SK-N-SH treated with all-trans-retinoic acid at 6 μM for 48 hours (cell line): ENCODE measurements at regions not wholly inside any gene's neighbourhood (a gene's known extent, or its start where the extent isn't known, plus 50 kb on each side); places are given as distances from the start of the nearest gene placed in this dataset.

Source experiments
- ATAC-seq: fragments of 200-7000 bp; cut with Tn5 transposase; 3 replicates; pipeline ENCODE4 v1.9.1; 2020; ENCODE audit warnings: mild to moderate bottlenecking, moderate library complexity
- ARNTL ChIP-seq: fragments of 450-650 bp; formaldehyde crosslinking; IDR thresholded peaks from 2 replicates; pipeline ENCODE4 v1.5.0; 2020; ENCODE audit warnings: low read depth, mild to moderate bottlenecking, moderate library complexity, borderline replicate concordance
- BACH2 ChIP-seq: fragments of 250-450 bp; sonication (Bioruptor Pico); IDR thresholded peaks from 2 replicates; pipeline ENCODE4 v1.9.0; 2021; ENCODE audit warnings: mild to moderate bottlenecking, borderline replicate concordance
- CREB5 ChIP-seq: fragments of 250-450 bp; sonication (Bioruptor Pico); IDR thresholded peaks from 2 replicates; pipeline ENCODE4 v1.5.1; 2020; ENCODE audit warnings: low read depth, mild to moderate bottlenecking, moderate library complexity
- CSDC2 ChIP-seq: fragments of 250-450 bp; sonication (Bioruptor Pico); IDR thresholded peaks from 2 replicates; pipeline ENCODE4 v1.5.0; 2020; ENCODE audit warnings: mild to moderate bottlenecking, moderate library complexity
- CSRNP3 ChIP-seq: fragments of 250-450 bp; sonication (Bioruptor Pico); IDR thresholded peaks from 2 replicates; pipeline ENCODE4 v1.5.1; 2021; ENCODE audit warnings: mild to moderate bottlenecking, moderate library complexity
- ESRRG ChIP-seq: fragments of 250-450 bp; sonication (Bioruptor Pico); IDR thresholded peaks from 2 replicates; pipeline ENCODE4 v1.6.1; 2021; ENCODE audit warnings: mild to moderate bottlenecking
- GLIS3 ChIP-seq: fragments of 250-450 bp; sonication (Bioruptor Pico); IDR thresholded peaks from 2 replicates; pipeline ENCODE4 v1.5.0; 2020; ENCODE audit warnings: mild to moderate bottlenecking, moderate library complexity
- ISL1 ChIP-seq: fragments of 250-450 bp; sonication (Bioruptor Pico); IDR thresholded peaks from 2 replicates; pipeline ENCODE4 v2.1.2; 2022; ENCODE audit warnings: mild to moderate bottlenecking, moderate library complexity
- OSR1 ChIP-seq: fragments of 250-450 bp; sonication (Bioruptor Pico); IDR thresholded peaks from 2 replicates; pipeline ENCODE4 v1.8.0; 2022; ENCODE audit warnings: moderate library complexity, mild to moderate bottlenecking, inconsistent platforms
- PATZ1 ChIP-seq: fragments of 250-450 bp; sonication (Bioruptor Pico); IDR thresholded peaks from 2 replicates; pipeline ENCODE4 v1.8.0; 2020; ENCODE audit warnings: mild to moderate bottlenecking, moderate library complexity, borderline replicate concordance
- PPARA ChIP-seq: fragments of 250-450 bp; sonication (Bioruptor Pico); IDR thresholded peaks from 2 replicates; pipeline ENCODE4 v1.5.0; 2020; ENCODE audit warnings: mild to moderate bottlenecking, borderline replicate concordance
- RARB ChIP-seq: fragments of 250-450 bp; sonication (Bioruptor Pico); IDR thresholded peaks from 2 replicates; pipeline ENCODE4 v1.8.0; 2021; ENCODE audit warnings: mild to moderate bottlenecking, moderate library complexity
- SNAI2 ChIP-seq: fragments of 250-450 bp; sonication (Bioruptor Pico); IDR thresholded peaks from 2 replicates; pipeline ENCODE4 v1.5.0; 2020; ENCODE audit warnings: mild to moderate bottlenecking, moderate library complexity
- TCF4 ChIP-seq: fragments of 250-450 bp; sonication (Bioruptor Pico); IDR thresholded peaks from 2 replicates; pipeline ENCODE4 v1.8.0; 2021; ENCODE audit warnings: mild to moderate bottlenecking, moderate library complexity, borderline replicate concordance
- TOX ChIP-seq: fragments of 250-450 bp; sonication (Bioruptor Pico); IDR thresholded peaks from 2 replicates; pipeline ENCODE4 v1.8.0; 2021; ENCODE audit warnings: mild to moderate bottlenecking, moderate library complexity, borderline replicate concordance
- TSHZ2 ChIP-seq: fragments of 250-450 bp; sonication (Bioruptor Pico); IDR thresholded peaks from 2 replicates; pipeline ENCODE4 v1.5.0; 2020; ENCODE audit warnings: mild to moderate bottlenecking, moderate library complexity
- ZC3H10 ChIP-seq: fragments of 250-450 bp; sonication (Bioruptor Pico); IDR thresholded peaks from 2 replicates; pipeline ENCODE4 v1.5.1; 2021; ENCODE audit warnings: mild to moderate bottlenecking, moderate library complexity
- ZFP3 ChIP-seq: fragments of 250-450 bp; sonication (Bioruptor Pico); IDR thresholded peaks from 2 replicates; pipeline ENCODE4 v1.5.0; 2020; ENCODE audit warnings: mild to moderate bottlenecking, moderate library complexity
- ZFP30 ChIP-seq: fragments of 450-650 bp; formaldehyde crosslinking; IDR thresholded peaks from 2 replicates; pipeline ENCODE4 v1.5.0; 2022; ENCODE audit warnings: mild to moderate bottlenecking, moderate library complexity
- ZNF565 ChIP-seq: fragments of 450-650 bp; formaldehyde crosslinking; conservative IDR thresholded peaks from 2 replicates; pipeline ENCODE4 v1.5.0; 2020; ENCODE audit warnings: low read depth, mild to moderate bottlenecking, moderate library complexity
- ZNF70 ChIP-seq: fragments of 450-650 bp; formaldehyde crosslinking; IDR thresholded peaks from 2 replicates; pipeline ENCODE4 v1.5.0; 2020; ENCODE audit warnings: mild to moderate bottlenecking, moderate library complexity
- ZNF8 ChIP-seq: fragments of 450-650 bp; formaldehyde crosslinking; IDR thresholded peaks from 2 replicates; pipeline ENCODE4 v1.5.0; 2020; ENCODE audit warnings: mild to moderate bottlenecking, moderate library complexity

- TF ChIP-seq CSRNP3 = no peak
- no peak for TF ChIP-seq ZNF8 (CRISPR knock-in tag)
- no peak for TF ChIP-seq ISL1 (CRISPR knock-in tag)
- TF ChIP-seq TCF4 (CRISPR knock-in tag) = no peak
- no peak for TF ChIP-seq ARNTL (CRISPR knock-in tag)
- no peak for TF ChIP-seq CSDC2 (CRISPR knock-in tag)
- no peak for TF ChIP-seq ZNF565
- no peak for TF ChIP-seq TSHZ2 (CRISPR knock-in tag)
- no peak for TF ChIP-seq TOX (CRISPR knock-in tag)
- TF ChIP-seq OSR1 = no peak
- no peak for TF ChIP-seq GLIS3 (CRISPR knock-in tag)
- no peak for TF ChIP-seq ZFP30
- no peak for TF ChIP-seq PPARA
Observed at GRCh38 chr9:81363916-81364480, 325.3 kb downstream of the TLE1 start (continued).

GRCh38 chr9:81361296-81361695 is 328.1 kb downstream of the TLE1 start:
- no peak for ATAC-seq
- TF ChIP-seq ZC3H10 (CRISPR knock-in tag) = no peak
- TF ChIP-seq SNAI2 (CRISPR knock-in tag) = no peak
- no peak for TF ChIP-seq ZFP3 (CRISPR knock-in tag)
- no peak for TF ChIP-seq ZNF565
- TF ChIP-seq OSR1 = no peak
- TF ChIP-seq PATZ1 (CRISPR knock-in tag) = no peak
- no peak for TF ChIP-seq ESRRG (CRISPR knock-in tag)
- no peak for TF ChIP-seq ZFP30
- no peak for TF ChIP-seq CSRNP3
- no peak for TF ChIP-seq ZNF8 (CRISPR knock-in tag)
- no peak for TF ChIP-seq GLIS3 (CRISPR knock-in tag)
- TF ChIP-seq ISL1 (CRISPR knock-in tag) = no peak
- TF ChIP-seq PPARA = no peak
- TF ChIP-seq TCF4 (CRISPR knock-in tag) = no peak
- no peak for TF ChIP-seq BACH2
- no peak for TF ChIP-seq ZNF70
- no peak for TF ChIP-seq TSHZ2 (CRISPR knock-in tag)
- no peak for TF ChIP-seq RARB (CRISPR knock-in tag)

GRCh38 chr9:81351166-81351565 is 338.2 kb downstream of the TLE1 start:
- TF ChIP-seq RARB (CRISPR knock-in tag) = no peak
- no peak for TF ChIP-seq CREB5 (CRISPR knock-in tag)
- TF ChIP-seq, all 23 proteins: peak for 0
- ATAC-seq = no peak
